GM19395 (cell line): ENCODE measurements at regions not wholly inside any gene's neighbourhood (a gene's known extent, or its start where the extent isn't known, plus 50 kb on each side); places are given as distances from the start of the nearest gene placed in this dataset.

Experiments used
- ATAC-seq: cut with Tn5 transposase; IDR thresholded peaks from one replicate; pipeline ENCODE4 v1.9.1; 2021; ENCODE audit warnings: mild to moderate bottlenecking, moderate library complexity; ENCODE audit not compliant: unreplicated experiment

DNA sequence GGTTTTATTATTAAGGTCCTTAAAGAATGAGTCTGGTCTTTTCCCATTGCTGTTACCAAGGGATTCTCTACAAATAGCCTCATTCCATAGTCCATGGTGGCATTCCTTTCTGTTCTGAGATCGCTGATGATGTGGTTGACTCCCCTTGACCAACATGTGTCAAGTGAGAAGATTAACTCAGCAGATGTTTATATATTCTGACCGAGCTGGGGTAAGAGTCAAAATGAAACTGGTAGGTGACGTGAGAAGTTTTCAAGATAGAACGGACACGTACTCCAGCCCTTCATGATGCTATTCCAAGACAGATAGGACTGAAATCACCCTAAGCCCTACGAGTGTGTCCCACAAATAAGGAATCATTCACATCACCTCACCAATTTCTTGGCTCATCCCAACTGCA lies 155.5 kb upstream of the WWC1 start:
- peak; percentile 99 for ATAC-seq

DNA sequence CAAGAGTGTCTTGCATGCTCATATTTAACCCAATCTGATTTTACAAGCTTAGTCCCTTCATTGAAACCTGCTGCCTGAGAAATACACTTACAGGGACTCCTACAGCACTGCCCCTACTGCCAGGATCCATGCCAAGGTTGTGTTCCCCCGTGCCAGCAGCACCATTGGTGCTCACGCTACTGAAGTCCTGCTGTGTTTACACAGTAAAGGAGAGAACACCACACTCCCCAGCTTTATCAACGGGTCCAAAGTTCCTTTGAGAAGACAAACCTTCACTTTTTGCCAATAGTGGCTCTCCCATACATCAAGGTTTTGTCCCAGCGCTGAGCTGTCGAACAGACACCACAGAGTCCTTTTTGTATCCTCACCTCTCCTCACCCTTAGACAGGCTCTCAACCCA lies 155.1 kb upstream of the WWC1 start:
- ATAC-seq: peak; percentile 40

DNA sequence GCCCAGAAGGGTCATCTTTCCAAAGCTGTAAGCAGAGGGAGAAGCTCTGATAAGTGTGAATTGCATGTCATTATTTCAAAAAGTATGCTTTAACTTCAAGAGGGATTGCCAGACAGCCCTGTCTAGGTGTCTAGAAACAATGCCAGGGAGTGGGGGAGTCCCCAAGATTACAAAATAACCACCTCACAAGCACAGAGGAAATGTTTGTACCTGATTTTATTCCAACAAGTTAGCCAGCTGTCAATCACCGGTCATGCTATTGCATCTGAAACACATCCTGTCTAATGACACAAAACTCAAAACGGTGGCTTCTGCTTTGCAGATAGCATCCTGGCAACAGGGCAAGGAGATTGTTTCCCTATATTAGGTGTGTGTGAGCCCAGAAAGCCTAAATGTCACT lies 154.2 kb upstream of the WWC1 start:
- ATAC-seq: peak; percentile 59

DNA sequence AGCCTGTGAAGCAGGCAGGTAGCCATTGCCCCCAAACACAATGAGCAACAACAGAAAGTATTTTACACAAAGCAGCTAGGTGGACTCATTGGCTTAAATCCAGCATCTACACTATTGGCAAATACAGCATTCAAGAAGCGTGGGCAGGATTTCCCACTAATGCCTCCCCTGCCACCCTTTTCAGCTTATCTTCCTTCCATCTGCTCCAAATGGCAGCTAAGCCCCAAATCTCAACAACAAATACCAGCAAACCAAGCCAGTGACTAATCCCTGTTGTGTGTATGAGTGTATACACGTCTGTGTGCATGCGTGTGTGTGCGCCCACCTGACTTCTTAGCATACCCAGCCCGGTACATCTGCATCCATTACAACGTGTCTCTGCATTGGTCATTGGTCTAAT lies 151.2 kb upstream of the WWC1 start:
- no peak for ATAC-seq

DNA sequence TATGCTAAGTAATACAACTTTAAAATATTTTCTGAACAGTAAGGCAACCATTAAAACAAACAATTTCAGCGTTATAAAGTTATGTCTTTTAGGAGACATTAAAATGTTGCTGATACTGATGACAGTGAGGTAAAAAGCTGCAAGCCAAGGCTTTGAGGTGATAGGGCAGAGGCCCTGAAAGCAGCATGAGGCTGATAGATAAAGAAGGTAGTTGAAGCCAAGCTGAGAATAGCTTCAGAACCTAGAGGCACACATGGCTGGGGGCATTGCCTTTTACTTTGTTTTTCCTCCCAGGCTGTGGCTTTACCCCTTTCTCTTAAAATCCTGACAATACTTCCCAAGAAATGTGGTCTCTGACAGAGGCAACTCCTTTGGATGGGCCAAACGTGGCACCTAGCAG lies 149.0 kb upstream of the WWC1 start:
- ATAC-seq: no peak

DNA sequence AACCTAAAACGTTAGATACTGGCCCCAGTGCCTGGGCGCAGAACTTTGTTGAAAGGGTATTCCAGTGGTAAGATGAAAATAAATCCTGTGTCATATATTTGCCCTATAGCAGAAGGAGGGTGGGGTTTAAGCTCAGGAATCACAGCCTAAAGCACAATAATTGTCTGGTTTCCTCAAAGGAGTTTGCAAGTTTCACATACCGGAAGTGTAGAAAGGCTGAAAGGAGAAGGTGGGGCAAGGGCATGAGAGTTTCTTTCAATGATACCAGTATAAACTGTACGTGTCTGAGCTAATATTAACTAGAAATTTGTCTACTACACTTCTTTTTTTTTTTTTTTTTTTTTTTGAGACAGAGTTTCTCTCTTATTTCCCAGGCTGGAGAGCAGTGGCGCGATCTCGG lies 147.9 kb upstream of the WWC1 start:
- ATAC-seq: peak; percentile 77

DNA sequence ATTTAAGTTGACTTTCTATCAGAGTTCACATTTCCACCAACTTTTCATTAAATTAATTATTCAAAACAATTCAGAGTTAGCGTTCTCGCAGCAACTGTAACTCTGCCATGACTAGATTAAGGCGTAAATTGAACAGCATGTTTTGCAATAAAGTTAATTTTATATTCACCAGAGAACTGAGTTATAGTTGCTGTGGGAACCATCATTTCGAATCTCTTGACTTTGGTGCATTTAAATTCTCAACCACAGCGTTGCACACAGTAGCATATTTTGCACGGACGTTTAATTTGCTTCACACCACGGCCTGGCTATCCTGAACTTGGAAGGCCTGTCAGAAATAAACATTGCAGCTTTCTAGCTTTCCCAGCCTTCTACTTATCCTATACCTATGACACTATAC lies 144.3 kb upstream of the WWC1 start:
- no peak for ATAC-seq

DNA sequence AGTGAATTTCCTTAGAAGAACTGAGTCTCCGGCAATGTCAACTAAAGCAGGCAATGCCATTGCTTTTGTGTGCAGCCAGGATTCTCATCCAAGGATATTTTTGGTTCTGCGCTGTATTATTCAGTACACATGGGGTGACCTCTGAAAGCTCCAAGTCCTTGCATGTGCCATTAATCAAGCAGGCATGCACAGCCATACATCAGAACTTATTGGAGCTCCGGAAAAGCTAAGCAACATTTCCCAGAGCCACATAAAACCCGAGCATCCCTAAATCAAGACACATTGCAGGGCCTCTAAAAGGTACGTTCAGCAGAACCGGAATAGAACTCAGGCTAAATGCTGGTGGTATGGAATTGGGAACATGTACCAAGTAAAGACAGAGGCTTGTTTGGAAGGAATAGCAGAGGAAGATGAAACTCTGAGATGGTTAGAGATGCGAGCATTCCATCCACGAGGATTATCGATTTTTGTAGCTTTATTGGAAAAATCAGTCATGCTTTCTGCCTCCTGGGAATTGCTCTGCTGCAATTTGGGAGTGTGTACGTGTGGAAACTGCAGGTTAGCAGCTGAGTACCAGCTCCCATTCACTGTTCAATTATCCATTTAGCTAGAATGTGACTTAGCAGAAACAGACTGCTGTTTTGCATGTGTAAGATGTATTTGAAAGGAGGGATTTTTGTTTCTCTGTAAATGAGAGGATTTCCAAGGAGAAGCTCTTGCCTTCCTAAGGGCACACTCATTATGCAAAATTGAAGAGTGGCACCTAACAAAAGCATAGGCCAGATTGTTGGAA lies 143.7 kb upstream of the WWC1 start:
- no peak for ATAC-seq

DNA sequence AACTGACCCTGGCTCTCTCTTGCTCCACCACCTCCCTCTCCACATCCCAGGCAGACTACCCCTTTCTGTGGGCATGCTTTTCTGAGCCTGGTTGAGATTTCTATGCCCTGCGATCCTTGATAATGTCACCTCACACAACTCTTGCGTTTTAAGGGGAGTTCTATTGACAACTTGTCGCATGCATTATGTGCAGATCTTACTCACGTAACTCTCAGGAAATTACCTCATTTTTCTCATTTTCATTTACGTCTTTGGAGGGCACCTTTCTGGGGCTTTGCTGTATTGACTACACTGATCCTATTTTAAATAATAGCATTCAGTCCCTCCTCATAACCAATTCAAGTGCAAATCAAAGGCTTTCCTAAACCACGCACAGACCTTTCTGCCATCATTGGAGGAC lies 140.4 kb upstream of the WWC1 start:
- ATAC-seq: no peak

DNA sequence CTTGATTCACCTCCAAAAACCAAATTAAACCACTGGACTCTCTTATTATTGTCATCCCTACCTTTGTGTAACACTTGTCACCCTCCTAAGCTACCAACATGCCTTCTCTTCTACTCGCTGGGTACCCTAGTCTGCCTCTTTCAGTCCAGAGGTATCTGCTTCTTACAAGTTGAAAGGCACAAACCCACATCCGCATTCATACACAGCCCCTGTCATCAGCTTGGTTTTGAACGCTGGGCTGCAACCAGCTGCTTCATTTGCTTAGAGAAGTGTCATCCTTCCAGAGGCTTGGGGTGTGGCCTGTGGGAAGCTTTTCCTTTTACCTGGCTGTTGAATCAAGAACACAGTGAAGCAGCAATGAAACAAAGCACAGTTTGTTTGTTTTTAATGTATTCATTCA lies 138.8 kb upstream of the WWC1 start:
- ATAC-seq: no peak

DNA sequence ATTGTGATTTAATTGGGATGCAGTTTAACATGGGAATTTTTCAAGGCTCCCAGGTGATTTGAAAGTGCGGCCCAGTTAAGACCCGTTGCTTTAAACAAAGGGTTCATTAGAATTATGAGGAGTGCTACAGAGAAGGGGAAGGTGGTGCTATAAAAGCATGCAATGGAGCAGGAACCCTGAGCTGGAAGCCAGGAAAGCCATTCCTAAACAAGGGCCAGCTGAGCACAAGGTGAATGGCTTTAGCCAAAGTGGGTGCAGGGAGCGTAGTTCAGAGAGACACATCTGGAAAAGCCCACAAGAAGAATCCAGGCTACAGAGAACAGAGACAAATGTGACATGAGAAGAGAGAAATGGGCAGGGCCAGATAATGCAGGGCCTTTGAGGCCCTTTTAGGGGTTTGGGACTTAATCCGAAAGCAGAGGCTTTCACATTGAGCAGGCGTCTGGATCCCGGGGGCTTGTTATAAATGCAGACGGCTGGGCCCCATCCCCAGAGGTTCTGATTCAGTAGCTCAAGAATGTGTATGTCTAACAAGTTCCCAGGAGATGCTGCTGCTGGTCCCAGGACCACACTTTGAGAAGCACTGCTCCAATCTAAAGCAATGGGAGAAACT lies 138.1 kb upstream of the WWC1 start:
- no peak for ATAC-seq

DNA sequence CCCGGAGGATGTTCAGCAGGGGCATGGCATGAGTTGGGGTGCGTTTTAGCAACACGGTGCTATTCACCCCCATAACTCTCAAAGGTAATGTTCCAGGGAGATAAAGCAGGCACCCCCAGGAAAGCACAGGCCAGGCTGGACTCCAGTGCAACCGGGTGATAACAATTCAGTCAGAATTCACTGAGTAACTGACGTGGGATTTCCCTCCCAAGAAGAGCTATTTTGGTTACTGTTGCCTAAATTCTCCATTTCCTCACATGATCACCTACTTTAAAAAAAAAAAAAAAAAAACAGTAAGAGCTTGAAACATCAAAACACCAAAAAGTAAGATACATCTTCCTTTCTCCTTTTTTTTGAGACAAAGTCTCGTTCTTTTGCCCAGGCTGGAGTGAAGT lies 137.6 kb upstream of the WWC1 start:
- no peak for ATAC-seq

DNA sequence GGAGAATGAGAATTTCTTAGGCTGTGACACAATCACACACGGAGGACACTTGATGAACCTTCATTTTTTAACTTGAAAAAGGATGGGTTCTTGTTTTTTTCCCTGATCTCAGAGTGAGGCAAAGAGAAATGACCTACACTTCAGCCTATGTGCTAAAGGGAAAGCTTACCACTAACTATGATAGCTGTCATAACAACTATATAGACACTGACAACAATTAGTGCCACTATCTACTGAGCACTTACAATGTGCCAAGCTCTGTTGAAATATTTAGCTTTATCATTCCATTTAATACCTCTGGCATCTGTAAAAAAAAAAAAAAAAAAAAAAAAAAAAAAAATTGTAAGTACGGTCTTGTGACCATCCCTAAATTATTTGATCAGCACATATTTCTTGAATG lies 135.9 kb upstream of the WWC1 start:
- no peak for ATAC-seq

DNA sequence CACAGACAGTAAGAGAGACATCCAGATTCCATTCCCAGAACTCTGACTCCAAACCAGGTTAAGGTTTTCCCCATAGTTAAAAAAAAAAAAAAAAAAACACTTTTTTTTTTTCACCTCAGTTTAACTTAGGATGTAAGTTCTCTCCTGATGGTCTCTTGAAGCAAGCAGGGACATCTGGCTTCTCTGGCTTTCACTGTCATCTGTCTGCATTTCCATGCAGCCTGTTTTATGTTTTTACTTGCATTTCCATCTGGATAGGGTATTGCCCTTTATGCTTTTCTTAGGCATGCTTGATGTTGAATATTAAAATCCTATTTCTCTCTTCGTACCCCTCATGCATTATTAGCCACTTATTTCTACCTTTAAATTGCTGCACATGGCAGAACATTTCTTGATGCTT lies 135.3 kb upstream of the WWC1 start:
- no peak for ATAC-seq

DNA sequence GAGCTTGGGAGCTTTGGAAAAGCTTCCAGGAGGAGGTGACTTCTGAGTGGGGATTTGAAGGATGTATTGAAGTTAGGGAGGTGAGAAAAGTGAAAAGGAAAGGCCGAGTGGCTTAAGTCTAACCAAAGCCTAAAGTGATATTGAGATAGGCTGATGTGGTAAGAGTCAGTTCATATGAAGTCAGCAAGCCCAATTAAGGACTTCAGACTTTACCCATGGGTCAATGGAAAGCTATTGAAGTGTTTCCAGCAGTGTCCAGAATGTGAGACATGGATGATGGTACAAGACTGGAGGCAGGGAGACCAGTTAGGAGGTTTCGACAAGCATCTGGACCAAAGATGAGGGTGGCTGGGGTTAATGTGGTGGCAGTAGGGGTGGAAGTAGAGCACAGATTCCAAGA lies 134.3 kb upstream of the WWC1 start:
- ATAC-seq: no peak

DNA sequence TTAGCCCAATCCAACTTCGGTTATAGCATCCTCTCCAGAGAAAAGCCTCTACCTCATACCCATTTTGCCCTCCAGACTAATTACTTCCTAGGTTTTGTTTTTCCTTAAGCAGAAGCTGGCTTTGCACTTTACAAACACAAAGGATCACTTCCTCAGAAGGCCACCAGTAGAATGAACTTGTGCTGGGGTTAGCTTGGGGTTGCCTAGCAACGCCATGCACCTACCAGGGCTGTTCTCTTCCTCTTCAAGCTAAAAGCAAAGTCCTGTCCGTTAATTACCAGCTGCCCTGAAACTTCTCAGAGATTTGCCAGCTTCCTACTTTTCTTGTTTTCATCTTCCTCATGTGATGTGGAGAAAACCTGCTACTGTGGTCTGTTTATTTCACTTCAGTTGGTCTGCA lies 132.0 kb upstream of the WWC1 start:
- ATAC-seq: peak; percentile 75

DNA sequence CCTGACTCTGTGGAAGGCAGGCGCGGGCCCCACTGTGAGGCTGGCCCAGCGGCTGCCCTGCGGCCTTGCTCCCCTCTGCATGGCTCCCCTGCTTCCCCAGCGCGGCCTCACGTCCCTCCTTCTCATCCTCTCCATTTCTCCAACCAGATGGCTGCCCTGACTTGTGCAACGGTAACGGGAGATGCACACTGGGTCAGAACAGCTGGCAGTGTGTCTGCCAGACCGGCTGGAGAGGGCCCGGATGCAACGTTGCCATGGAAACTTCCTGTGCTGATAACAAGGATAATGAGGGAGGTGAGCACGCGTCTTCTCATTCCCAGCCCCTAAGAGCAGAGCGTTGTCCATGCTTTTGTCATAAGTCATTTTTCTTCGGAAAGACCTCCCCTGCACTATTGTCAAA lies 129.0 kb upstream of the WWC1 start:
- no peak for ATAC-seq

DNA sequence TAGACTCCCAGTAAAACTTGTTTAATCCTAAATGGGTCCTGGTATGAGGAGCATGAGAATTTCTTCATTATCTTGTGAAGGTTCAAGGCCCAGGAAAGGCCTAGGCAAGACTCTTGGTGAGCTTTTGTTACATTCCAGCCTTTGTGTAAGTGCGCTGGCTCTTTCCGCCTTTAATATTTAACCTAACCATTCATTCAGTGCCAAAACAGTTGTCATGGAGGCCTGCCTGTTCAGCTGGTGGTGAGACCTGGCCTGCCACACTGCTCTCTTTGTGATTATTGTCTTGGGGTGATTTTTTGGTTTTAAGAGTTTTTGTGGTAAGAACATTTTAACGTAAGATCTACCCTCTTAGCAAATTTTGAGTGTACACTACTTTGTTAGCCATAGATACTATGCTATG lies 127.5 kb upstream of the WWC1 start:
- ATAC-seq: no peak

DNA sequence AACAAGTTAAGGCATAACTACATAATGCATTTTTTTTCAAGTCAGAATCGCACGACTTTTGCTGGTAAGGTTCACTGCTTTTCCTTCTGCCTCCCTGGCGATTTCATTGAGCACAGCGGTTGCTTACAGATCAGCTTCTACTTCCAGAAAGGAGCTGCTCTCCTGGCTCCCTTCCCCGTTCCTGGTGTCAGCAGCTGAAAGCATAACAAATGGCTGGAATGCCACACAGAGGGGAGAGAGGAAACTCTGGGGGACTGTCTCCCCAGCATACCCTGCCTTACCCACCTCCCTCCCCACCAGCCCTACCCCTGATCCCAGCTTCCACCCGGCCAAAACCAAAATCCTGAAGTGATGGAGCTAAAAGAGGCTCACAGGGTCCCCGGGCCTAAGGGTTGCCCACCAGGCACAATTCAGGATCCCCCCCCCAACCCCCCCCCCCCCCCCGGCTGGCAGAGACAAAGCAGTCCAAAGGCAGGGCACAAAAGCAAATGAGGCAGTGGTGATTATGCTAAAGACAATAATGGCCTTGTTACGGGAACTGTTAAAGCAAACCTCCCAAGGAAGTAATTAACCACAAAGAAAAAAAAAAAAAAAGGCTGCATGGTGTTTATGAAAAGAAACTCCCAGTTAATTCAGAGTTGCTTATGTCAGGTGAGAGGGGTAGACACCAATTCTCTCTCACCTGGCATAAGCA lies 126.1 kb upstream of the WWC1 start:
- ATAC-seq: no peak

DNA sequence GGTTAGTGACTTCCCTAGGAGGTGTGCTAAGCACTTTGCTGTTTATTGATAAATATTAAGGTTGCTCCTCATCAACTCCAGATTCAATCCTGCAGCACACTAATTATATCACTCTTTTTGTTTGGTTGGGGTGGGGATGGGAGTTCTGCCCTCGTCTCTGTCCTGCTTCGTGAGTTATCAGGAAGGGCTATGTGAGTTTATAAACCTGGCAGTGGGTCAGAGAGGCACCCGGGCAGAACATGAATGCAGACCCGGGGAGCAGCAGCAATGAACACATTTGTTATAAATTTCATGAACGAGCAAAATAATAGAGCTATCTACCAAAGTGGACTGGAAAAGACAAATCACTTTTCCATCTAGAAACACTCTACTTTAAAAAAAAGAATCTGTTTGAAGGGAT lies 125.5 kb upstream of the WWC1 start:
- no peak for ATAC-seq

DNA sequence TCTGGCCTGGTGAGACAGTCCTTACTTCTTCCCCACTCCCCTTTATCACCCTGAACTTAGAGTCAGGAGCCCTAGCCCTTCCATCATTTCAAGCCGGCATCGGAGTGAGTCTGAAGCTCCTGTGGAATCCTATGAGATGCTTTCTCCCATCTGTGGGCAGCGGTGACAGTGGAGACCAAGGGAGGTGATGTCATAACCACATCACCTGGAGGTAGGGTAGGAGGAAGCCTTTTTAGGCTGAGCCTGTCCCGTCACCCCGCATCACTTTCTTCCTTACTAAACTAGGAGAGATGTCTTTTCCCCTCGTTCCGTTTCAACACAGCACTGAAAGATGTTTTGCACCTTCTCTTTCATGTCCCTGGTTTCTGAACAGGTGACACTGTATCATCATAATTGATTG lies 124.1 kb upstream of the WWC1 start:
- ATAC-seq: no peak

DNA sequence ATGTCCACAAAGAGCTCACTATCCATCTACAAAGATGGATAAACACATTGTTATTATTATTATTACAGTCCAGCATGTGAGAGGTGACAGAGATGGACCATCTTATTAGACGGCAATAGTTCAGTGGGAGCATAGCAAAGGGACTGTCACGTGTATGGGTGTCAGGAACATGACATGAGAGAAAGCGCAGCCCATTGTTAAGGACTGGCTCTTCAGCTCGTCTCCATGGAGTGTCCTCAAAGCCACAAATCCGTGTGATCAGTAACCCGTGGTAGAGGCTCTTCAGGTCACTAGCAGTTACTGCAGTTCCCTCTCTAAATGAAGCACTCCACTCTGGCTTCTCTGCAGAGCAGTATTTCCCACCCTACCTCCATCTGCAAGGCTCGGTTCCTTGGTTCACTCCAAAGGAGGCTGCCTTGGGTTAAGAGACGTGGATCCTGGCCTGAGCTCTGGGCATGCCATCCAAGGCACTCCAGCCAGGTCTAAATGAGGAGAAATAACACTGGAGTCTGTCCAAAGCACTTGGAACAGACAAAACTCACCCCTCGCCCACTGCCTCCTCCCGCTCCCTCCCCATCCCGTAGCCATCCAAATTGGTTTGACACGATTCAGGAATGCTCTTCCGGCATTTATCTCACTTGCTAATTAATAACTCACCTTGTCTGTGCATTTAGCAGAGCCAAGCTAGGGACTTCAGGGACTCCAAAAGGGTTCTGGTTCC lies 122.3 kb upstream of the WWC1 start:
- ATAC-seq: no peak
